RWPE1 (cell line): ENCODE measurements at regions not wholly inside any gene's neighbourhood (a gene's known extent, or its start where the extent isn't known, plus 50 kb on each side); places are given as distances from the start of the nearest gene placed in this dataset.
A peak's percentile ranks its signal among the peaks of the same experiment; 100 is the strongest.

Experiments used
- CTCF ChIA-PET: fragments of 350-600 bp; sonication (Branson Sonifier 250); formaldehyde crosslinking; extraction: SDS; loops from one replicate; lab custom pipeline; 2021; lab: Yijun Ruan, JAX
- POLR2A ChIA-PET: fragments of 400-600 bp; formaldehyde crosslinking; extraction: SDS; loops from one replicate; lab custom pipeline; 2020; ENCODE audit warnings: antibody characterized with exemption; ENCODE audit not compliant: low non-redundant PET; lab: Yijun Ruan, JAX
- DNase-seq: peaks from one replicate; pipeline ENCODE4 v3.0.0; 2012; ENCODE audit warnings: low spot score
- H3K27ac ChIP-seq: fragments of 450-650 bp; 2 replicates; pipeline ENCODE4 v1.5.1; 2017
- TF ChIP-seq, protein P1 (sequence below): fragments of 450-650 bp; conservative IDR thresholded peaks from 2 replicates; pipeline ENCODE4 v1.5.1; 2017; ENCODE audit warnings: low read depth, mild to moderate bottlenecking

DNA sequence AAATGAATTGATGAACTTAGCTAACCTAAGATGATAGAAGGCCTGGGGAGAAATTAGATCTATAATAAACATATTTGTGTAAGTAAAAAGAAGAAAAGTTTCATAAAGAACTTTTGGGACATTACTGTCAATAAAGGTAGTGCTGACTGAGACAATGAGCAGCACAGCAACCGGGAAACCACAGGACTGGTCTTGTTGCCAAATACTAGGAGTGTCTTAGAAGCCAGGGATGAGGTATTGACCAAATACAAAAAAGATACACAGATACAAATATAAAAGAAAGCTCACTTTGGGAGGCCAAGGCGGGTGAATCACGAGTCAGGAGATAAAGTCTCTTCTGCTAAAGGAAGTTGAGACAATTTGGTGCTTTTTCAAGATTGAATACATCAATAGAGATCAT lies 362.4 kb upstream of the ZNF385D start:
- POLR2A ChIA-PET = no interaction called here
- no peak overlapping the region for H3K27ac ChIP-seq
- no peak for DNase-seq
- TF ChIP-seq, protein P1, sequence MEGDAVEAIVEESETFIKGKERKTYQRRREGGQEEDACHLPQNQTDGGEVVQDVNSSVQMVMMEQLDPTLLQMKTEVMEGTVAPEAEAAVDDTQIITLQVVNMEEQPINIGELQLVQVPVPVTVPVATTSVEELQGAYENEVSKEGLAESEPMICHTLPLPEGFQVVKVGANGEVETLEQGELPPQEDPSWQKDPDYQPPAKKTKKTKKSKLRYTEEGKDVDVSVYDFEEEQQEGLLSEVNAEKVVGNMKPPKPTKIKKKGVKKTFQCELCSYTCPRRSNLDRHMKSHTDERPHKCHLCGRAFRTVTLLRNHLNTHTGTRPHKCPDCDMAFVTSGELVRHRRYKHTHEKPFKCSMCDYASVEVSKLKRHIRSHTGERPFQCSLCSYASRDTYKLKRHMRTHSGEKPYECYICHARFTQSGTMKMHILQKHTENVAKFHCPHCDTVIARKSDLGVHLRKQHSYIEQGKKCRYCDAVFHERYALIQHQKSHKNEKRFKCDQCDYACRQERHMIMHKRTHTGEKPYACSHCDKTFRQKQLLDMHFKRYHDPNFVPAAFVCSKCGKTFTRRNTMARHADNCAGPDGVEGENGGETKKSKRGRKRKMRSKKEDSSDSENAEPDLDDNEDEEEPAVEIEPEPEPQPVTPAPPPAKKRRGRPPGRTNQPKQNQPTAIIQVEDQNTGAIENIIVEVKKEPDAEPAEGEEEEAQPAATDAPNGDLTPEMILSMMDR = no peak
- CTCF ChIA-PET = no interaction called here

DNA sequence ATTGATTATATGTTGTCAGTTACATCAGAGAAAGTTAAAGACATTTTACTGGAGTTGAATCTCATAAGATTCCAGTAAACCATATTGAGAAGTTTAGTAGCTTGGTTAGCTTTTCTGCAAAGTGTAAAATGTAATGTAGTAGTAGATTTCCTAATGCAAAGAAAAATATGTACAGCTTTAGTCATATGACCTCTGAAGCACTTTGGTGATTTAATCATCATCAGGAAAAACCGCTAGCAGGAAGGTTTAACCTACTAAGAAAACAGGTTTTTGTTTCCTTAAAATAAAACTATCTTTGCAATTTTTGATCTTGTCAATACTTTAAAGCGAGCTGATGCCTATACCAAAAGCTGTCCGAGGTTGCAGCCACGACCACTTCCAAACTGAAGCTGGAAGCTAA lies 364.6 kb upstream of the ZNF385D start:
- DNase-seq = no peak
- H3K27ac ChIP-seq = no peak overlapping the region
- ChIA-PET POLR2A (no interaction called here), CTCF (no interaction called here)
- TF ChIP-seq, protein P1 = no peak

DNA sequence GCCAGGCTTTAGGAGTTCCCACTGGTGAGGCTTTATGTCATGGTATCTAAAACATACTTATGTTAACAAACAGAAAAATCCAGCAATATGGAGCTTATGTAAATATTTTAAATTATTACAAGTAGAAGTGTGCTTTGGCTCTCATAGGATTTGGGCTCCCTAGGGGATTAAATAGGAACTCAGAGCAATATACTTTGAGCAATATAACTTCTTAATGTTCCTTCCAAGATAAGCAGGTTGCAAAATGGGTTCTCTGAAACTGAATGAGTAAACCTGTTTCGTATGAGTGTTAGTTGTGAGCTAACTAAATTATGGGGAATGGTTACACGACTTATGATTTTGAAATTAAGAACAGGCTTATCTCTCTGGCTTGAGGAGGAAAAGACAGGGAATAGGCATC lies 366.1 kb upstream of the ZNF385D start:
- ChIA-PET CTCF (no interaction called here), POLR2A (no interaction called here)
- H3K27ac ChIP-seq = no peak overlapping the region
- DNase-seq = no peak
- TF ChIP-seq, protein P1 = no peak

DNA sequence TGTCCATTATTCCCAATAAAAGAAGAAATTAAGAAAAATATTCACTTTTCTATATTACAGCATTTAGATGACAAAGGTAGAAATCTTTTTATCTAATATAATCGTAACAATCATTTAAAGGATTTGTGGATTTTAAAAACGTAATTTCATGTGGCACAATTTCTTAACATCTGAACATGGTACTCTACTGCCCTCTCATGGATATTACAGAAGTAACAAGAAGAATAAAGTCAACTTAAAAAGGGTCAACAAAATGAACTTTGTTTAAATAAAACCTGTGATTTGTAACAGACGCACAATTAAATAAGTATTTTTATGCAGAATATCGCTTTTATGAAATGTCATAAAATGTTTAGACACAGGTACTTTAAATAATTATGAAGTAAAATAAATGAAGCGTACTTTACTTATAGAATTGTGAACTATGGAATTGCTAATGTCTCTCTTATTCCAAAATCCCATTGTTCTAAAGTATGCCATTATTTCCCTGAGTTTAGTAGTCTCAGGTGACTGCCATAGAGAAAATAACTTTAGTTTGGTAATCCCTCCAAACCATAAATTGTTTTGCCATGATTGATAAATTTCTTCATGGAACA lies 366.8 kb upstream of the ZNF385D start:
- H3K27ac ChIP-seq = no peak overlapping the region
- CTCF ChIA-PET = no interaction called here
- peak; percentile 3 for DNase-seq
- POLR2A ChIA-PET = no interaction called here
- TF ChIP-seq, protein P1 = peak; percentile 67

DNA sequence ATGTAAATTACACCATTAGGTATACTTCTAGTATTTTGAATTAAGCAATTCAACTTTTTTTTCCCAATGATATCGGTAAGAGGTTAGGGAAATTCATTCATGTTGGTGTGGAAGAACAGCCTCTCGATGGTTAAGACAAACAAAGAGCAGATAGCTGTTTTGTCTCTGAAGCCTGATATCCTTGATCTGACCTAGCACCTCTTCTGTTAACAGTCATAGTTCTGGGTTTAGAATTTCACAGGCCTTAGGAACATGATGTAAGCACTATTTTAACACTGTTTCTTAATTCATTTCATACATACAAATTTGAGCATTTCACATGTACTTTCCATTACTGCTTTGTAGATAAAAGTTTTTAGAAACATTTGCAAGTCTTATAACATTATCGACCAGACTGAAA lies 367.5 kb upstream of the ZNF385D start:
- TF ChIP-seq, protein P1 = no peak
- POLR2A ChIA-PET = no interaction called here
- no peak for DNase-seq
- no peak overlapping the region for H3K27ac ChIP-seq
- CTCF ChIA-PET = interaction anchor here (0.7 kb wide), 1 partner anchor 1541 kb away, joined by 3 read pairs; no protein-coding TSS in a partner anchor

DNA sequence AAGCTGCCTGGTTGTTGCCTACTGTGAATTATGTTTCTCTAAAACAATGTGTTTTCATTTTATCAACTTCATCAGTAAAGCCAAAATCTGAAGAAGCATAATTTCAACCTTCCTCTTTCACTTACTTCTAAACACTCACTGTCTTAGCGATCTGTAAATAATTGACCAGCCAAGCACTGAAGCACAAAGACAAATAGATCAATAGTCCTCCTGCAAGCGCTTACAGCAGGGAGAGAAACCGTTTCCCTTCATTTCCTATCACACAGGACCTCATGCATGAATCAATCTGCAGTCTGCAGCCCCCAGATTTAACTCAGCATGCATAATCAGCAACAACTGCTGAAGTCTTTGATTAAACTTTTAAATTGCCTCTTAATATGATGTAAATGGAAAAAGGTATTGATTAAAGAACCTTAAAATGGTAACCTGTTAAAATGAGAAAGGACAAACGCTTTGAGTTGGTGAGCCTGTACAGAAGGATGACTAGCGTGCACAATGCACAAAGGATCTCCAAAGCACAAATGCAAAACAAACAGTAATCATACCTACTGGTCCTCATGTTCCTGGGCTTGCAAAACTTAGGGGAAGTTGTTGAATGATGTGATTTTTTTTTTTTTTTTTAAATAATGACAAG lies 370.2 kb upstream of the ZNF385D start:
- POLR2A ChIA-PET = no interaction called here
- TF ChIP-seq, protein P1 = no peak
- no peak overlapping the region for H3K27ac ChIP-seq
- no peak for DNase-seq
- CTCF ChIA-PET = no interaction called here
